ENCODE measurements at regions not wholly inside any gene's neighbourhood (a gene's known extent, or its start where the extent isn't known, plus 50 kb on each side); places are given as distances from the start of the nearest gene placed in this dataset.
"Not testable (repeated sequence)": the region's sequence is repeated elsewhere in the genome, so short reads cannot be mapped to it uniquely, and the experiment has no call there.

DNA sequence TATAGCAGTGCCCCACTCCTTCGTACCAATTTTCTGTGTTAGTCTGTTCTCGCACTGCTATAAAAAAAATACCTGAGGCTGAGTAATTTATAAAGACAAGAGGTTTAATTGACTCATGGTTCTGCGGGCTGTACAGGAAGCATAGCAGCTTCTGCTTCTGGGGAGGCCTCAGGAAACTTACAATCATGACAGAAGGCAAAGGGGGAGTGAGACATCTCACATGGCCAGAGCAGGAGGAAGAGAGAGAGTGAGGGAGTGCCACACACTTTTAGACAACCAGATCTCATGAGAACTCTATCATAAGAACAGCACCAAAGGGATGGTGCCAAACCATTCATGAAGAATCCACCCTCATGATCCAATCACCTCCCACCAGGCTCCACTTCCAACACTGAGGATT is 133.8 kb upstream of the USP9X start:
- TF ChIP-seq, protein P1, sequence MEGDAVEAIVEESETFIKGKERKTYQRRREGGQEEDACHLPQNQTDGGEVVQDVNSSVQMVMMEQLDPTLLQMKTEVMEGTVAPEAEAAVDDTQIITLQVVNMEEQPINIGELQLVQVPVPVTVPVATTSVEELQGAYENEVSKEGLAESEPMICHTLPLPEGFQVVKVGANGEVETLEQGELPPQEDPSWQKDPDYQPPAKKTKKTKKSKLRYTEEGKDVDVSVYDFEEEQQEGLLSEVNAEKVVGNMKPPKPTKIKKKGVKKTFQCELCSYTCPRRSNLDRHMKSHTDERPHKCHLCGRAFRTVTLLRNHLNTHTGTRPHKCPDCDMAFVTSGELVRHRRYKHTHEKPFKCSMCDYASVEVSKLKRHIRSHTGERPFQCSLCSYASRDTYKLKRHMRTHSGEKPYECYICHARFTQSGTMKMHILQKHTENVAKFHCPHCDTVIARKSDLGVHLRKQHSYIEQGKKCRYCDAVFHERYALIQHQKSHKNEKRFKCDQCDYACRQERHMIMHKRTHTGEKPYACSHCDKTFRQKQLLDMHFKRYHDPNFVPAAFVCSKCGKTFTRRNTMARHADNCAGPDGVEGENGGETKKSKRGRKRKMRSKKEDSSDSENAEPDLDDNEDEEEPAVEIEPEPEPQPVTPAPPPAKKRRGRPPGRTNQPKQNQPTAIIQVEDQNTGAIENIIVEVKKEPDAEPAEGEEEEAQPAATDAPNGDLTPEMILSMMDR (IDR thresholded peaks at IDR 0.05; ENCODE audit: borderline replicate concordance, extremely low read depth, low read length, poor library complexity, severe bottlenecking), result not testable (repeated sequence)
- not testable (repeated sequence) for TF ChIP-seq EZH2 (IDR thresholded peaks at IDR 0.05; ENCODE audit: borderline replicate concordance, low read depth, low read length, severe bottlenecking)
